AG04450 (cell line): ENCODE measurements at regions not wholly inside any gene's neighbourhood (a gene's known extent, or its start where the extent isn't known, plus 50 kb on each side); places are given as distances from the start of the nearest gene placed in this dataset.

Experiments
- CTCF ChIA-PET: fragments of 300-600, 350-600 bp; formaldehyde crosslinking; extraction: SDS; loops from one replicate; lab custom pipeline; 2022; ENCODE audit warnings: antibody characterized with exemption, inconsistent platforms; lab: Charles Lee
- POLR2A ChIA-PET: fragments of 350-600 bp; formaldehyde crosslinking; extraction: SDS; loops from one replicate; lab custom pipeline; 2021; ENCODE audit warnings: antibody characterized with exemption, inconsistent platforms; lab: Yijun Ruan, JAX
- DNase-seq: peaks from one replicate; pipeline ENCODE4 v3.0.0-alpha.2; 2011; ENCODE audit warnings: low read depth, low spot score
- H3K27ac ChIP-seq: one replicate; pipeline ENCODE4 v1.5.1; 2012; ENCODE audit warnings: low read depth, low read length, control low read depth
- H3K27me3 ChIP-seq: one replicate; pipeline ENCODE4 v1.6.0; 2012; ENCODE audit warnings: low read length; ENCODE audit not compliant: control insufficient read depth, insufficient read depth
- H3K4me3 ChIP-seq: 2 replicates; pipeline ENCODE4 v1.5.1; 2011; ENCODE audit warnings: mild to moderate bottlenecking, low read depth, low read length, control low read depth
- H3K9me3 ChIP-seq: 2 replicates; pipeline ENCODE4 v1.5.1; 2012; ENCODE audit warnings: low read length; ENCODE audit not compliant: control insufficient read depth, insufficient read depth
- TF ChIP-seq, protein P1 (sequence below): IDR thresholded peaks from 2 replicates; pipeline ENCODE4 v1.5.1; 2011; ENCODE audit warnings: low read depth, low read length, control low read depth, inconsistent platforms

DNA sequence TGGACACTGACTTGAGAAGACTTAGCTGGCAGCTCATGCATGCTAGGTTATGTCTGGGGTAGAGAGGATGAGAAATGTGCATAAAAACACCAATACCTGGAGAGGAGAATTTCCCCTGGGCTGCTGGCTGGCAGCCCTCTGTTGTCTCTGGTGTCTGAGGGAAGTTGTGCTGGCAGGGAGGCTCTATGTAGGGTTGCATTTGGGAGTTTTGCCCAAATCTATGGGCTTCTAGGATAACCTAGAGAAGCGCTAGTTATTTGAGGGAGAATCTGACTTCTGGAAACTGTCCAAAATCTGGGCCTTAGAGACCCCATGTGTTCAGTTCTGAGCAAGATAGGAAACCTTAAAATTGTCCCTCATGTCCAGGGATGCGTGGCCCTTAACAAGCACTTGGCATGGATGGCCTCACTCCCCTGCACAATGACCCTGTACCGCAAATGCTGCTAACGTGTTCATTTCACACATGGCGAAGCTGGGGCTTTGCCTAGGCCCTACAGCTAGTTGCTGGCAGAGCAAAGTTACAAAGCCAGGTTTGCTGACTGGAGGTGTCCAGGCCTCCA, 70.3 kb upstream of the ATP2B2 start:
- CTCF ChIA-PET, result no interaction called here

DNA sequence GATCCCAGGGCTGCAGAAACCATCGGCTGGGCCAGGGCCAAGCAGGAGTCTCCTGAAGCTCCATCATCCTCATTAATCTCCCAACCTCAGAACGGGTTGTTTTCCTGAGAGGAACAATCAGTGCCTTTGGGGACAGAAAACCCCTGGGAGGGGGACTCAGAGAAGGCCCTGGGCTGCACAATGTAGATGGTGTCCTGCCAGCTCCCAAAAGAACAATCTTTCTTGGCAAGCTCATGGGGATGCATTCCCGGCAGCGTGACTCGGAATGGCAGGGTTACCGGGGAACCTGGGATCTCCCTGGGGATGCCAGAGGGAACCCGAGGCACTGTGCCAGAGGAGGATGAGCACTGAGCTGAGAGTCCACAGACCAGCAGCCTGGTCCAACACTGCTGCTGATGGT, 72.1 kb upstream of the ATP2B2 start:
- peaks cover 3% of the 10 kb centered on the region for H3K27me3 ChIP-seq
- no peak for DNase-seq
- ChIA-PET POLR2A (no interaction called here), CTCF (no interaction called here)
- no peak overlapping the region for H3K27ac ChIP-seq
- no peak overlapping the region for H3K4me3 ChIP-seq
- H3K9me3 ChIP-seq, result no peaks in the 10 kb centered on the region
- TF ChIP-seq, protein P1, sequence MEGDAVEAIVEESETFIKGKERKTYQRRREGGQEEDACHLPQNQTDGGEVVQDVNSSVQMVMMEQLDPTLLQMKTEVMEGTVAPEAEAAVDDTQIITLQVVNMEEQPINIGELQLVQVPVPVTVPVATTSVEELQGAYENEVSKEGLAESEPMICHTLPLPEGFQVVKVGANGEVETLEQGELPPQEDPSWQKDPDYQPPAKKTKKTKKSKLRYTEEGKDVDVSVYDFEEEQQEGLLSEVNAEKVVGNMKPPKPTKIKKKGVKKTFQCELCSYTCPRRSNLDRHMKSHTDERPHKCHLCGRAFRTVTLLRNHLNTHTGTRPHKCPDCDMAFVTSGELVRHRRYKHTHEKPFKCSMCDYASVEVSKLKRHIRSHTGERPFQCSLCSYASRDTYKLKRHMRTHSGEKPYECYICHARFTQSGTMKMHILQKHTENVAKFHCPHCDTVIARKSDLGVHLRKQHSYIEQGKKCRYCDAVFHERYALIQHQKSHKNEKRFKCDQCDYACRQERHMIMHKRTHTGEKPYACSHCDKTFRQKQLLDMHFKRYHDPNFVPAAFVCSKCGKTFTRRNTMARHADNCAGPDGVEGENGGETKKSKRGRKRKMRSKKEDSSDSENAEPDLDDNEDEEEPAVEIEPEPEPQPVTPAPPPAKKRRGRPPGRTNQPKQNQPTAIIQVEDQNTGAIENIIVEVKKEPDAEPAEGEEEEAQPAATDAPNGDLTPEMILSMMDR, result no peak

More for the DNA sequence above, 70.3 kb upstream of the ATP2B2 start:
- no peaks in the 10 kb centered on the region for H3K9me3 ChIP-seq
- H3K27ac ChIP-seq, result no peak overlapping the region
- H3K4me3 ChIP-seq, result no peak overlapping the region
- TF ChIP-seq, protein P1, result no peak
- DNase-seq, result no peak
- POLR2A ChIA-PET, result no interaction called here
- peaks cover 5% of the 10 kb centered on the region for H3K27me3 ChIP-seq

DNA sequence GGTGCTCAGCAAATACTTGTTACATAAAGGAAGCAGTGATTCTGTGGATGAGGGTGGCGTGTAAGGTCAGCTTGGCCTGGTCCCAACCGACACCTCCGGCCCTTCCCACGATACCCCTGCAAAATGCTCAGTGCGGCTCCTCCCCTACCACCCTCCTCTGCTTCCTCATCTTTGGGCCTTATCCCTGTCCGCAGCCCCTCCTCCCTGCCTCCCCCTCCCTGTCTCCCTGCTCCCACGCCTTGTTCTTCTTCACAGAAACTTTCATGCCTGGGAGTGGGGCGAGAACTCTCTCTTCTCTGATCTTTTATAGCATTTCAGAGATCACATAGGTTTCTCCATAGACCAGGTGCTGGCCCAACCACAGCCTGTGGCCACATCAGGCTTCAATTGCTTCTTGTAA, 75.0 kb upstream of the ATP2B2 start:
- ChIA-PET CTCF (no interaction called here), POLR2A (no interaction called here)
- DNase-seq, result no peak
- H3K4me3 ChIP-seq, result no peak overlapping the region
- TF ChIP-seq, protein P1, result no peak
- no peaks in the 10 kb centered on the region for H3K9me3 ChIP-seq
- H3K27me3 ChIP-seq, result peaks cover 3% of the 10 kb centered on the region
- H3K27ac ChIP-seq, result no peak overlapping the region

DNA sequence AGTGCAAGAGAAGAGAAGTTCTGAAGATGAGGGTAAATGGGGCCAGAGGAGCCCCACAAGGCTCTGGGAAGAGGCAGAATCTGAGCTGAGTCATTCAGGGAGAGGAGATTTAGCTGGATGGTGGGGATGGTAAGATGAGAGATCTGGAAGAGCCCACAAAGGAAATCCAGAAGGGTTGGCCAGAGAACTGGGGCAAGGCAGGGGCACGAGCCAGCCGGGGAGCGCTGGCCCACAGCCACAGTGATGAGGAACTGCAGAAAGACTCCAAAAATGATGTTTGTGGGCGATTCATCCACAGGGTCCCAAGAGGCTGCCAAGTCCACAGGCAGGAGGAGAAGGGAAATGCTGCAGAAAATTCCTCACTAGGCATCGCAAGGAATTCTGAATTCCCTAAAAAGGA, 75.9 kb upstream of the ATP2B2 start:
- DNase-seq, result no peak
- POLR2A ChIA-PET, result no interaction called here
- Histone ChIP-seq H3K27ac (no peak overlapping the region), H3K9me3 (no peaks in the 10 kb centered on the region), H3K27me3 (peaks cover 3% of the 10 kb centered on the region), H3K4me3 (no peak overlapping the region)
- TF ChIP-seq, protein P1, result no peak
- CTCF ChIA-PET, result no interaction called here

DNA sequence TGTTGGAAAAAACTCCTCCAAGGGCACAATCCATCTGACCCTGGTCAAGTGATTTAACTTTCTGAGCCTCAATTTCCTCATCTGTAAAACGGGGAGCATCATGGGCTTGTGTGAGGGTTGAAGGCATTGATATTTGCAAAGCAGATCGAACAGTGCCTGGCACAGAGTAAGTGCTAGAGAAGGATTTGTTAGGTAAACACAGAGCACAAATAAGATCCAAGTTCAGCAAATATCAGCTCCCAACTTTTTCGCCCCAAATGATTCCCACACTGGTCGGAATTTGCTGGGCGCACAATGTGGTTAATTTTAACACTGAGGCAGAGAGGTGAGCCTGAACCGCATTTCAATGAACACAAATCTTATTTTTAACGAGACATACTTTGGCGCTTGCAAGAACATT, 76.3 kb upstream of the ATP2B2 start:
- DNase-seq, result no peak
- Histone ChIP-seq H3K27ac (no peak overlapping the region), H3K27me3 (peaks cover 3% of the 10 kb centered on the region), H3K4me3 (no peak overlapping the region), H3K9me3 (no peaks in the 10 kb centered on the region)
- ChIA-PET CTCF (no interaction called here), POLR2A (no interaction called here)
- TF ChIP-seq, protein P1, result no peak
